ENCODE measurements at regions not wholly inside any gene's neighbourhood (a gene's known extent, or its start where the extent isn't known, plus 50 kb on each side); places are given as distances from the start of the nearest gene placed in this dataset.

- no peaks in the 10 kb centered on the region for H3K4me1 ChIP-seq (ENCODE audit: insufficient read depth)
These were observed 58.7 kb downstream of the OTOL1 start for GRCh38 chr3:161555320-161555719.

GRCh38 chr3:161556533-161556932, 59.9 kb downstream of the OTOL1 start:
- H3K36me3 ChIP-seq (ENCODE audit: insufficient read depth): no peaks in the 10 kb centered on the region
- no peaks in the 10 kb centered on the region for H3K4me1 ChIP-seq (ENCODE audit: insufficient read depth)
- no peak overlapping the region for H3K4me3 ChIP-seq (ENCODE audit: low read depth, low read length)
- DNase-seq (ENCODE audit: extremely low spot score): no peak
- WGBS: 45% methylated on average over 3 of the region's 3 CpGs
- no peak overlapping the region for H3K27ac ChIP-seq (ENCODE audit: low read depth)

More at GRCh38 chr3:161555320-161555719, 58.7 kb downstream of the OTOL1 start:
- Histone ChIP-seq H3K4me3 (ENCODE audit: low read depth, low read length) (no peak overlapping the region), H3K36me3 (ENCODE audit: insufficient read depth) (no peaks in the 10 kb centered on the region), H3K27ac (ENCODE audit: low read depth) (no peak overlapping the region)
- WGBS: 89% methylated on average over 3 of the region's 3 CpGs
- DNase-seq (ENCODE audit: extremely low spot score): no peak

GRCh38 chr3:161556941-161557340, 60.3 kb downstream of the OTOL1 start:
- Histone ChIP-seq H3K4me1 (ENCODE audit: insufficient read depth) (no peaks in the 10 kb centered on the region), H3K4me3 (ENCODE audit: low read depth, low read length) (no peak overlapping the region), H3K36me3 (ENCODE audit: insufficient read depth) (no peaks in the 10 kb centered on the region), H3K27ac (ENCODE audit: low read depth) (no peak overlapping the region)
- WGBS: 52% methylated on average over 1 of the region's 1 CpG
- DNase-seq (ENCODE audit: extremely low spot score): no peak

- H3K4me3 ChIP-seq (ENCODE audit: low read depth, low read length): no peak overlapping the region
- no peaks in the 10 kb centered on the region for H3K36me3 ChIP-seq (ENCODE audit: insufficient read depth)
- no peak overlapping the region for H3K27ac ChIP-seq (ENCODE audit: low read depth)
- H3K4me1 ChIP-seq (ENCODE audit: insufficient read depth): no peaks in the 10 kb centered on the region
- WGBS: 78% methylated on average over 5 of the region's 5 CpGs
- DNase-seq (ENCODE audit: extremely low spot score): no peak
These were observed 61.0 kb downstream of the OTOL1 start for GRCh38 chr3:161557445-161558150.

- DNase-seq (ENCODE audit: extremely low spot score): no peak
- Histone ChIP-seq H3K27ac (ENCODE audit: low read depth) (no peak overlapping the region), H3K4me3 (ENCODE audit: low read depth, low read length) (no peak overlapping the region), H3K36me3 (ENCODE audit: insufficient read depth) (no peaks in the 10 kb centered on the region), H3K4me1 (ENCODE audit: insufficient read depth) (no peaks in the 10 kb centered on the region)
- 60% methylated on average over 4 of the region's 4 CpGs for WGBS
These were observed 61.6 kb downstream of the OTOL1 start for GRCh38 chr3:161558236-161558635.

GRCh38 chr3:161559177-161559998, 62.8 kb downstream of the OTOL1 start:
- 42% methylated on average over 6 of the region's 6 CpGs for WGBS
- H3K4me1 ChIP-seq (ENCODE audit: insufficient read depth): no peaks in the 10 kb centered on the region
- no peak overlapping the region for H3K27ac ChIP-seq (ENCODE audit: low read depth)
- H3K4me3 ChIP-seq (ENCODE audit: low read depth, low read length): no peak overlapping the region
- H3K36me3 ChIP-seq (ENCODE audit: insufficient read depth): no peaks in the 10 kb centered on the region
- peak; percentile 59 for DNase-seq (ENCODE audit: extremely low spot score)

GRCh38 chr3:161560008-161560637, 63.5 kb downstream of the OTOL1 start:
- 25% methylated on average over 14 of the region's 14 CpGs for WGBS

GRCh38 chr3:161567577-161568361, 71.2 kb downstream of the OTOL1 start:
- 60% methylated on average over 5 of the region's 5 CpGs for WGBS
- no peak overlapping the region for H3K27ac ChIP-seq (ENCODE audit: low read depth)
- H3K4me3 ChIP-seq (ENCODE audit: low read depth, low read length): no peak overlapping the region
- H3K36me3 ChIP-seq (ENCODE audit: insufficient read depth): no peaks in the 10 kb centered on the region
- H3K4me1 ChIP-seq (ENCODE audit: insufficient read depth): no peaks in the 10 kb centered on the region
- DNase-seq (ENCODE audit: extremely low spot score): no peak

More at GRCh38 chr3:161560008-161560637, 63.5 kb downstream of the OTOL1 start:
- H3K4me3 ChIP-seq (ENCODE audit: low read depth, low read length): no peak overlapping the region
- no peaks in the 10 kb centered on the region for H3K36me3 ChIP-seq (ENCODE audit: insufficient read depth)
- H3K4me1 ChIP-seq (ENCODE audit: insufficient read depth): no peaks in the 10 kb centered on the region
- DNase-seq (ENCODE audit: extremely low spot score): peak; percentile 51
- no peak overlapping the region for H3K27ac ChIP-seq (ENCODE audit: low read depth)

GRCh38 chr3:161568671-161569070, 72.1 kb downstream of the OTOL1 start:
- Histone ChIP-seq H3K36me3 (ENCODE audit: insufficient read depth) (no peaks in the 10 kb centered on the region), H3K4me1 (ENCODE audit: insufficient read depth) (no peaks in the 10 kb centered on the region), H3K4me3 (ENCODE audit: low read depth, low read length) (no peak overlapping the region), H3K27ac (ENCODE audit: low read depth) (no peak overlapping the region)
- DNase-seq (ENCODE audit: extremely low spot score): no peak
- 73% methylated on average over 2 of the region's 2 CpGs for WGBS

GRCh38 chr3:161571951-161572350, 75.3 kb downstream of the OTOL1 start:
- Histone ChIP-seq H3K36me3 (ENCODE audit: insufficient read depth) (no peaks in the 10 kb centered on the region), H3K4me3 (ENCODE audit: low read depth, low read length) (no peak overlapping the region), H3K27ac (ENCODE audit: low read depth) (no peak overlapping the region), H3K4me1 (ENCODE audit: insufficient read depth) (no peaks in the 10 kb centered on the region)
- WGBS: 95% methylated on average over 1 of the region's 1 CpG
- DNase-seq (ENCODE audit: extremely low spot score): no peak

GRCh38 chr3:161573136-161573535, 76.5 kb downstream of the OTOL1 start:
- WGBS: 73% methylated on average over 1 of the region's 1 CpG
- H3K36me3 ChIP-seq (ENCODE audit: insufficient read depth): no peaks in the 10 kb centered on the region

GRCh38 chr3:161575901-161576300, 79.3 kb downstream of the OTOL1 start:
- WGBS: 89% methylated on average over 2 of the region's 2 CpGs

More at GRCh38 chr3:161573136-161573535, 76.5 kb downstream of the OTOL1 start:
- H3K27ac ChIP-seq (ENCODE audit: low read depth): no peak overlapping the region
- no peaks in the 10 kb centered on the region for H3K4me1 ChIP-seq (ENCODE audit: insufficient read depth)
- no peak overlapping the region for H3K4me3 ChIP-seq (ENCODE audit: low read depth, low read length)
- DNase-seq (ENCODE audit: extremely low spot score): no peak

GRCh38 chr3:161576311-161576710, 79.7 kb downstream of the OTOL1 start:
- no peaks in the 10 kb centered on the region for H3K4me1 ChIP-seq (ENCODE audit: insufficient read depth)
- no peak for DNase-seq (ENCODE audit: extremely low spot score)
- no peak overlapping the region for H3K27ac ChIP-seq (ENCODE audit: low read depth)
- WGBS: 55% methylated on average over 2 of the region's 2 CpGs
- no peaks in the 10 kb centered on the region for H3K36me3 ChIP-seq (ENCODE audit: insufficient read depth)
- H3K4me3 ChIP-seq (ENCODE audit: low read depth, low read length): no peak overlapping the region

More at GRCh38 chr3:161575901-161576300, 79.3 kb downstream of the OTOL1 start:
- H3K4me1 ChIP-seq (ENCODE audit: insufficient read depth): no peaks in the 10 kb centered on the region
- no peak for DNase-seq (ENCODE audit: extremely low spot score)
- H3K4me3 ChIP-seq (ENCODE audit: low read depth, low read length): no peak overlapping the region
- no peak overlapping the region for H3K27ac ChIP-seq (ENCODE audit: low read depth)
- no peaks in the 10 kb centered on the region for H3K36me3 ChIP-seq (ENCODE audit: insufficient read depth)
